Dedifferentiated amniotic fluid mesenchymal stem cell (primary cell): ENCODE measurements at regions not wholly inside any gene's neighbourhood (a gene's known extent, or its start where the extent isn't known, plus 50 kb on each side); places are given as distances from the start of the nearest gene placed in this dataset.
"Not testable (repeated sequence)": the region's sequence is repeated elsewhere in the genome, so short reads cannot be mapped to it uniquely, and the experiment has no call there.

ENCODE experiments used
- DNase-seq: peaks from one replicate; pipeline ENCODE4 v3.0.0-alpha.2; 2016; ENCODE audit errors: extremely low spot score

GRCh38 chr4:108458681-108459080 lies 161.7 kb upstream of the RPL34 start:
- DNase-seq, result no peak

GRCh38 chr4:108454227-108454626 lies 166.1 kb upstream of the RPL34 start:
- no peak for DNase-seq

GRCh38 chr4:108453366-108453765 lies 167.0 kb upstream of the RPL34 start:
- no peak for DNase-seq

- DNase-seq, result no peak
These were observed 170.0 kb upstream of the RPL34 start for GRCh38 chr4:108450236-108450898.

- DNase-seq, result no peak
These were observed 171.2 kb upstream of the RPL34 start for GRCh38 chr4:108449129-108449528.

GRCh38 chr4:108446556-108446955 lies 173.8 kb upstream of the RPL34 start:
- no peak for DNase-seq

GRCh38 chr4:108445716-108446115 lies 174.7 kb upstream of the RPL34 start:
- no peak for DNase-seq

- no peak for DNase-seq
These were observed 176.8 kb upstream of the RPL34 start for GRCh38 chr4:108443585-108443984.

GRCh38 chr4:108433832-108434231 lies 186.5 kb upstream of the RPL34 start:
- peak; percentile 46 for DNase-seq

GRCh38 chr4:108433394-108433793 lies 187.0 kb upstream of the RPL34 start:
- DNase-seq, result not testable (repeated sequence)

GRCh38 chr4:108432418-108432817 lies 188.0 kb upstream of the RPL34 start:
- no peak for DNase-seq

GRCh38 chr4:108431986-108432385 lies 188.4 kb upstream of the RPL34 start:
- no peak for DNase-seq

- no peak for DNase-seq
These were observed 189.5 kb upstream of the RPL34 start for GRCh38 chr4:108430921-108431320.

GRCh38 chr4:108429662-108430061 lies 190.7 kb upstream of the RPL34 start:
- no peak for DNase-seq

- no peak for DNase-seq
These were observed 191.5 kb upstream of the RPL34 start for GRCh38 chr4:108428923-108429322.

- peak; percentile 31 for DNase-seq
These were observed 192.4 kb upstream of the RPL34 start for GRCh38 chr4:108427946-108428485.

- DNase-seq, result no peak
These were observed 193.9 kb upstream of the RPL34 start for GRCh38 chr4:108426493-108426892.

- peak; percentile 68 for DNase-seq
These were observed 194.4 kb upstream of the RPL34 start for GRCh38 chr4:108425988-108426387.

- DNase-seq, result no peak
These were observed 202.5 kb upstream of the RPL34 start for GRCh38 chr4:108417923-108418322.

- DNase-seq, result no peak
These were observed 203.5 kb upstream of the RPL34 start for GRCh38 chr4:108416831-108417230.

- DNase-seq, result no peak
These were observed 205.0 kb upstream of the RPL34 start for GRCh38 chr4:108415389-108415788.

GRCh38 chr4:108411836-108412235 lies 208.5 kb upstream of the RPL34 start:
- no peak for DNase-seq

- not testable (repeated sequence) for DNase-seq
These were observed 210.7 kb upstream of the RPL34 start for GRCh38 chr4:108409691-108410090.

GRCh38 chr4:108405586-108405985 lies 214.8 kb upstream of the RPL34 start:
- DNase-seq, result no peak
